Progenitor cell of endocrine pancreas (in vitro differentiated cells): ENCODE measurements at regions not wholly inside any gene's neighbourhood (a gene's known extent, or its start where the extent isn't known, plus 50 kb on each side); places are given as distances from the start of the nearest gene placed in this dataset.
"Not testable (repeated sequence)": the region's sequence is repeated elsewhere in the genome, so short reads cannot be mapped to it uniquely, and the experiment has no call there.

ENCODE experiments used
- DNase-seq: peaks from one replicate; pipeline ENCODE4 v3.0.0; 2021; ENCODE audit warnings: low spot score; ENCODE audit not compliant: unreplicated experiment
- H3K27ac Mint-ChIP-seq: 2 replicates; pipeline ENCODE4 v1.8.0; 2021; ENCODE audit warnings: mild to moderate bottlenecking, moderate library complexity, mixed read lengths
- H3K27me3 Mint-ChIP-seq: 2 replicates; pipeline ENCODE4 v1.8.0; 2021; ENCODE audit warnings: mixed read lengths
- H3K36me3 Mint-ChIP-seq: 2 replicates; pipeline ENCODE4 v1.8.0; 2022; ENCODE audit warnings: mixed read lengths; ENCODE audit not compliant: insufficient read depth
- H3K4me1 Mint-ChIP-seq: 2 replicates; pipeline ENCODE4 v1.8.0; 2021; ENCODE audit warnings: low read depth, mixed read lengths
- H3K4me3 Mint-ChIP-seq: 2 replicates; pipeline ENCODE4 v1.8.0; 2021; ENCODE audit warnings: low read depth, mild to moderate bottlenecking, moderate library complexity, mixed read lengths
- H3K9me3 Mint-ChIP-seq: 2 replicates; pipeline ENCODE4 v1.8.0; 2021; ENCODE audit warnings: low read depth, mixed read lengths
- CTCF ChIP-seq: fragments of 200-600 bp; sonication (generic); IDR thresholded peaks from one replicate; pipeline ENCODE4 v1.5.0; 2021; ENCODE audit warnings: antibody characterized with exemption, mild to moderate bottlenecking; ENCODE audit not compliant: unreplicated experiment

GRCh38 chr11:15848631-15849168, 507.6 kb downstream of the SOX6 start:
- H3K9me3 Mint-ChIP-seq: no peaks in the 10 kb centered on the region
- H3K4me1 Mint-ChIP-seq: peaks cover 6% of the 10 kb centered on the region
- no peak for DNase-seq
- no peak overlapping the region for H3K27ac Mint-ChIP-seq
- no peaks in the 10 kb centered on the region for H3K36me3 Mint-ChIP-seq
- H3K27me3 Mint-ChIP-seq: no peaks in the 10 kb centered on the region
- H3K4me3 Mint-ChIP-seq: no peak overlapping the region
- no peak for TF ChIP-seq CTCF

- no peak for TF ChIP-seq CTCF
- peaks cover 1% of the 10 kb centered on the region for H3K4me1 Mint-ChIP-seq
- no peak for DNase-seq
- H3K4me3 Mint-ChIP-seq: no peak overlapping the region
- peaks cover 3% of the 10 kb centered on the region for H3K27me3 Mint-ChIP-seq
- H3K27ac Mint-ChIP-seq: no peak overlapping the region
- H3K9me3 Mint-ChIP-seq: no peaks in the 10 kb centered on the region
- H3K36me3 Mint-ChIP-seq: no peaks in the 10 kb centered on the region
Observed at GRCh38 chr11:15849257-15849656, 507.1 kb downstream of the SOX6 start.

GRCh38 chr11:15850335-15850734, 506.0 kb downstream of the SOX6 start:
- not testable (repeated sequence) for H3K4me3 Mint-ChIP-seq, DNase-seq, H3K9me3 Mint-ChIP-seq, H3K27ac Mint-ChIP-seq, H3K27me3 Mint-ChIP-seq, H3K36me3 Mint-ChIP-seq, H3K4me1 Mint-ChIP-seq

- Mint-ChIP-seq H3K27ac (no peak overlapping the region), H3K4me3 (no peak overlapping the region), H3K27me3 (peaks cover 3% of the 10 kb centered on the region), H3K4me1 (peaks cover 1% of the 10 kb centered on the region), H3K9me3 (no peaks in the 10 kb centered on the region), H3K36me3 (no peaks in the 10 kb centered on the region)
- TF ChIP-seq CTCF: no peak
- DNase-seq: no peak
Observed at GRCh38 chr11:15851051-15851498, 505.3 kb downstream of the SOX6 start.

- H3K36me3 Mint-ChIP-seq: no peaks in the 10 kb centered on the region
- no peak for DNase-seq
- TF ChIP-seq CTCF: peak; percentile 53
- peaks cover 1% of the 10 kb centered on the region for H3K4me1 Mint-ChIP-seq
- H3K27ac Mint-ChIP-seq: no peak overlapping the region
- no peaks in the 10 kb centered on the region for H3K9me3 Mint-ChIP-seq
- no peak overlapping the region for H3K4me3 Mint-ChIP-seq
- H3K27me3 Mint-ChIP-seq: peaks cover 3% of the 10 kb centered on the region
Observed at GRCh38 chr11:15852179-15852578, 504.2 kb downstream of the SOX6 start.

- no peak overlapping the region for H3K27ac Mint-ChIP-seq
Observed at GRCh38 chr11:15854245-15854644, 502.1 kb downstream of the SOX6 start.

More at GRCh38 chr11:15854245-15854644, 502.1 kb downstream of the SOX6 start:
- no peak for TF ChIP-seq CTCF
- Mint-ChIP-seq H3K4me3 (no peak overlapping the region), H3K36me3 (no peaks in the 10 kb centered on the region), H3K27me3 (peaks cover 8% of the 10 kb centered on the region), H3K9me3 (no peaks in the 10 kb centered on the region), H3K4me1 (no peaks in the 10 kb centered on the region)
- DNase-seq: no peak
